ENCODE measurements at regions not wholly inside any gene's neighbourhood (a gene's known extent, or its start where the extent isn't known, plus 50 kb on each side); places are given as distances from the start of the nearest gene placed in this dataset.

GRCh38 chr12:107283652-107284051 is 190.3 kb upstream of the CRY1 start:
- no peak for DNase-seq

DNA sequence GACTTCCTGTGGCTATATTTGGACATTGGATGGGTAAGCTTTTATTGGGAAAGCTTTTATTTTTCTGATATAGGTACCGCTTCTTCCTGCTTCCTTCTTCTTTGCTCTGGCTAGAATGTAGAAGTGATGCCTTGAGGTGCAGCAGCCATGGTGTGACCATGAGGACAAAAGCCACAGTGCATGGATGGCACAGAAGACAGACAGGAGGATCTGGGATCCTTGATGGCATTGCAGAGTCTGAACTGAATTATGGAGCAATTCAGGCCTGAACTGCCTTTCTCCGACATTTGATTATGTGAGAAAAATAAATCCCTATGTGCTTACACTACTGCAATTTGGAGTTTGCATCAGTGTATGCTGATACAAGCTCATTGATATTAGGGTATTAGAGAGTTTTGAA is 191.3 kb upstream of the CRY1 start:
- DNase-seq = no peak

DNA sequence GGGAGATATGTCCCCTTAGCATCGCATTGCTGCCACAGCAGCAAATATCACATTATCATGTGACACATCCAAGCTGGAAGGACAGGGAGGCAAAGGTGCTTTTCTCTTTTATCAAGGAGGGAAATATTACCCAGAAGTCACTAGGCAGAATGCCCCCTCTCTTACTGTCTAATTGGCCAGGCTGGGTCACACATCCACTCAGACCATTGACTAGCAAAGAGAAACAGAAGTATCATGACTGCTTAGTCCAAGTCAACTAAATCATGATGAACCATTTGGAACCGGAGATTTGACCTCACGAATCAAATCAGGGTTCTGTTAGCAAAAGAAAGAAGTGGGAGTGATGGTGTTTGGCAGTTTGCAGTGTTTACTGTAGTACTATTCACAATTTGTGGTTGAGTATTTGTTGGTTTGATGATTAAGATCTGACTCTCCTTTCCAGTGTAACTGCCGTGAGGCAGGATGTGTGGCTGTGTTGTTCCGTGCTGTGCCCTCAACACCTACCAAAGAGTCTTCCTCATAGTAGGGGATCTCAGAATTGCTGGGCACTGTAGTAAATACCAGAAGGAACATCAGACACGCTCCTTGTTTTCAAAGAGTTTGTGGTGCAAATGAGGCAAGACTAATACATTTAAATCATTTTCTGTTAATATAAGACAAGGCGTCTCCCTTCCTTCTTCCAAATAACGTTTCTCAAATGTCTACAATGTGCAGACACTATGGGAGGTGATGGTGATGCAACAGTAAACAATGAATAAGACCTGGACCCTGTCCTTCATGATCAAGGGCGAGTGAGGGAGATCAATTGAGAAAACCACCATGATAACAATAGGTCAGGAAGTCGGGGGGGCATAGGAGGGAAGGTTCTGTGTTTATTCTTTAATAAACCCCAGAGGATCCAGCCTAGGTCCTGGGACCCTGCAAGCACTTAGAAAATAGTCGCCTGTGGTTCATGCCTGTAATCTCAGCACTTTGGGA is 194.4 kb upstream of the CRY1 start:
- no peak for DNase-seq

DNA sequence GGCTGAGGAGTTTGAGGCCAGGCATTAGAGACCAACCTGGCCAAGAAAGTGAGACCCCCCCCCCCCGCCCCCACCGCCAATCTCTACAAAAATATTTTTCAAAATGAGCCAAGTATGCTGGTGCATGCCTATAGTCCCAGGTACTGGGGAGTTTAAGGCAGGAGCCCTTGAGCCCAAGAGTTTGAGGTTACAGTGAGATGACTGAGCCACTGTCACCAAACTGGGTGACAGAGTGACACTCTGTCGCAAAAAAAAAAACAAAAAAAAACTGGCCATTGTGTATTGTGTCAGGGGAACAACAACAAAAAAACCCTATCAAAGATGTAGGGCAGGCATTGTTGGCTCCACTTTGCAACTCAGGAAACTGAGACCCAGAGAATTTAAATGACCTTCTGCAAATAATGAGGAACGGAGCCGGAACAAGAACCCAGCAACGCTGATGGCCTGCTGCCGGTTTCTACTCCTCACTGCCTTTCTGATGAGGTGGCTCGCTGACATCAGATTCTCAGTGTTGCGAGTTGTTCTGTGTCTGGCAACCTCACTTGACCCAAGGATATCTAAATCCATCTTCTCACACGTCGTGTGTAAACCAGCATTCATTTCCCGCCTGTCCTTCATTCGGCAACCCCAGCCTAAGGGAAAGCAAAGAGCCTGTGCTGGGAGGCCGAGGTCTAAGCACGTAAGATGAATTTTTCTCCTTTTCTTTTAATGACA is 195.2 kb upstream of the CRY1 start:
- no peak for DNase-seq

- no peak for DNase-seq
These were observed 197.7 kb upstream of the CRY1 start for GRCh38 chr12:107291018-107291417.

- DNase-seq = no peak
These were observed 203.3 kb upstream of the CRY1 start for GRCh38 chr12:107296681-107297089.

DNA sequence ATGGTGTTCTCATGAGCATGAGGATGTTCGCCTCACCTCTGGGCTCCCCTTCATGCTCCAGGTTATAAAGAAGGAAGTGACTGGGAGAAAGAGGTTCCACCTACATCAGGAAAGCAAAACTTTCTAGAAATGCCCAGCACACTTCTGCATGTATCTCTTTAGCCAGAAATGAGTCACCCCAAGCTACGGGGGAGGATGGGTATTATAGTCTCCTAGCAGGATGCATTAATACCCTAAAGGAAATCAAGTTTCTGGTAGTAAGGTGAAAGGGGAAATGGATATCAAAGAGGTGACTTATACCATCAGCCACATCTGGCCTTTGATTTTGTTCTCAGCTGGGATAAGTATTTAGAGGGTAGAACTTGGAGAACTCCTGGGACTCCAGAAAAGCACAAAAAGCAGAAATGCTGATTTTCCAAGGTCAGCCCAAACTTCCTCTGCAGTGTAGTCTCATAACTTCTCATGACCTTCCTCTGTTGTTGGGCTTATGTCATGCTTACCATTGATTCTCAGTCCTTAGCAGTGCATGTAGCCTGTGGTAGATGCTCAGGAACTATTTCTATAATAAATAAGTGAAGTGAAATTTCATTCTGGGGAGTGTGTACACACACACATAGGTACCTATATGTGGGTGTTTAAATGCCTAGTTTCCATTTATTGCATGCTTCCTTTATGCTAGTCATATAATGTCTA is 209.4 kb upstream of the CRY1 start:
- no peak for DNase-seq

DNA sequence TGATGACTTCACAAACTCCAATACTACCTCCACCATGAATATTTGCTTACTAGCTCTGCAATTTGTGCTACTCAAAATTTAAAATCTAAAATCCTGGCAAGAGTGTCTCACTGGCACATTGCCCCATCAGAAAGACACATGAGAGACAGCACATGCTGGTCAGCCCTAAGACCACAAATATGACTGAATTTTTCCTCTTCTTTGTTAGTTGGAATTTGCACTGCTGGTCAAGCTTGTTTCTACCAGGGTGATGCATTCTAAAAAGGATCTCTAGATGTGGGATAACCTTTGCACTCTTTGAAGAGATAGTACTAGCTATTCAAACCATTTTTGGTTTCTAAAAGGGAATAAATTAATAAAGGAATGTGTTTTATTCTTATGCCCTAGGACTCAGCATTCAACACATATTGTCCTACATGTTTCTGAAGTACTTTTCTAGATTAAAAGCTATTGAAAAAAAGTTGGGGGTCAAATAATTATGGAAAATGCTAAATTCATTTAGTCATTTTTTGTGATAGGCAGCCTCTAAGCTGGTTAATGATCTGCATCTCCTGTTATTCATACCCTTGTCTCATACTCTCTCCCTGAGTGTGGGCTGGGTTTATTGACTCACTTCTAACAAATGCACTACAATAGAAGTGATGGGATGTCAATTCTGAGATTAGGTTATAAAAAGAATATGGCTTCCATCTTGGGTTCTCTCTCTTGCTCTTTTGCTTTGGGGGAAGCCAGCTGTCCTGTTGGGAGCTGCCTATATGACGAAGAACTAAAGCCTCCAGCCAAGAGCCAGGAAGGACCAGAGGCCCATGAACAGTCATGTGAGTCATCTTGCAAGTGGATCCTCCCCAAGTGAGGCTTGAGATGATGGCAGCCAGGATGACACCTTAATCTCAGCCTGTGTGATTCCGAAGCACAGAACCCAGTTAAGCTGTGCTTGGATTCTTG is 211.5 kb upstream of the CRY1 start:
- no peak for DNase-seq

GRCh38 chr12:107306141-107306659 is 212.9 kb upstream of the CRY1 start:
- DNase-seq = no peak

DNA sequence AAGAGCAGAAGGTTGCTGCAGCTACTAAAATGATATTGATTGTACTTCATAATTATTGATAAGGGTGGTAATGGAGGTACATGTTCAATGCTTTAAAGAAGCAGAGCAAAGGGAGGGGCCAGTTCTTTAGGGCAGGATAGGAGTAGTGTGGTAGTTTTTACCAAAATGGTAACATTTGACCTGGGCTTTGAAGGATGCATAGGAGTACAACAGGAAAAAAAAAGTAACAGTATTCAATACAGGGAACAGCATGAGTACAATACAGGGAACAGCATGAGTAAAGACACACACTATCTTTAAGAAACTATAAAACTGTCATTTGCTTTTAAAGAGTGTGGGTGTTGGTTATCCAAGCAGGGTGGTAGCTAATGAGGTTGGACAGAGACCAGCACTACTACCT is 215.0 kb upstream of the CRY1 start:
- no peak for DNase-seq

- no peak for DNase-seq
These were observed 215.7 kb upstream of the CRY1 start for GRCh38 chr12:107309020-107309419.

GRCh38 chr12:107310621-107311020 is 217.3 kb upstream of the CRY1 start:
- no peak for DNase-seq

DNA sequence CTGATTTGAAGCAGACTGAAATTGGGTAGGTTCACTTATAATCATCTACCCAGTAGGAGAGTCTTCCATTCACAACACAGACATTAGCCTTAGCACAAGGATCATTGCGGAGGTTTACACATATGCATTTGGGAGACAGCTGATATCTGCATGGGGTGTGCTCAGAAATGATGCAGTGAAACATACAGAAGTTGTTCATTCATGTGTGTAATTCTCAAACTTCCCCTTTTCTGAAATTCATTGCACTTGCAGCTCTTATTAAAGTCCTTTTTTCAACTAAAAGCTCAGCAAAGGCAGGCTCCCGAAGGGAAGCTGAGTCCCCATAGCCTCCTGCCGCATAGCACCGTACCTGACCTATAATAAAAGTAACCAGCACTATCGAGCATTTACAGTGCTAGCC is 218.3 kb upstream of the CRY1 start:
- DNase-seq = no peak

GRCh38 chr12:107317751-107318555 is 224.6 kb upstream of the CRY1 start:
- peak; percentile 41 for DNase-seq

DNA sequence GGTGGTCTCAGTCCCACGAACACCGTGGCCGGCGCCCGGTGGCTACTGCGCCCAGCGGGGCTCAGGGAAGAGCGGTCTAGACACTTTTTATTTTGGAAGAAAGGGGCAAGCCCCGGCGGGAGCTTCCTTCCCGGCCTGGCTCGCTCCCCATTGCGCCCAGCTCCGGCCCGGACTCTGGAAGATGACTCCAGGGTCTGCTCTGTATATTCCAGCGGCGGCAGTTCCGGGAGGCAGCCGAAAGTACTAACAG is 225.1 kb upstream of the CRY1 start:
- DNase-seq = no peak

GRCh38 chr12:107318806-107319532 is 225.6 kb upstream of the CRY1 start:
- DNase-seq = no peak

DNA sequence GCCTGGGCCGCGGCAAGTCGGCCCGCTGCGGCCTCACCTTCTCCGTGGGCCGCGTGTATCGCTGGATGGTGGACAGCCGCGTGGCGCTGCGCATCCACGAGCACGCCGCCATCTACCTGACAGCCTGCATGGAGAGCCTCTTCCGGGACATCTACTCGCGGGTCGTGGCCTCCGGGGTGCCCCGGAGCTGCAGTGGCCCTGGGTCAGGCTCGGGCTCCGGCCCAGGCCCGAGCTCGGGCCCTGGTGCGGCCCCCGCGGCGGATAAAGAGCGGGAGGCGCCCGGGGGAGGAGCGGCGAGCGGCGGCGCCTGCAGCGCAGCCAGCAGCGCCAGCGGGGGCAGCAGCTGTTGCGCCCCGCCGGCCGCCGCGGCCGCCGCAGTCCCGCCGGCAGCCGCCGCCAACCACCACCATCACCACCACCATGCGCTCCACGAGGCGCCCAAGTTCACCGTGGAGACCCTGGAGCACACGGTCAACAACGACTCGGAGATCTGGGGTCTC is 226.2 kb upstream of the CRY1 start:
- no peak for DNase-seq

DNA sequence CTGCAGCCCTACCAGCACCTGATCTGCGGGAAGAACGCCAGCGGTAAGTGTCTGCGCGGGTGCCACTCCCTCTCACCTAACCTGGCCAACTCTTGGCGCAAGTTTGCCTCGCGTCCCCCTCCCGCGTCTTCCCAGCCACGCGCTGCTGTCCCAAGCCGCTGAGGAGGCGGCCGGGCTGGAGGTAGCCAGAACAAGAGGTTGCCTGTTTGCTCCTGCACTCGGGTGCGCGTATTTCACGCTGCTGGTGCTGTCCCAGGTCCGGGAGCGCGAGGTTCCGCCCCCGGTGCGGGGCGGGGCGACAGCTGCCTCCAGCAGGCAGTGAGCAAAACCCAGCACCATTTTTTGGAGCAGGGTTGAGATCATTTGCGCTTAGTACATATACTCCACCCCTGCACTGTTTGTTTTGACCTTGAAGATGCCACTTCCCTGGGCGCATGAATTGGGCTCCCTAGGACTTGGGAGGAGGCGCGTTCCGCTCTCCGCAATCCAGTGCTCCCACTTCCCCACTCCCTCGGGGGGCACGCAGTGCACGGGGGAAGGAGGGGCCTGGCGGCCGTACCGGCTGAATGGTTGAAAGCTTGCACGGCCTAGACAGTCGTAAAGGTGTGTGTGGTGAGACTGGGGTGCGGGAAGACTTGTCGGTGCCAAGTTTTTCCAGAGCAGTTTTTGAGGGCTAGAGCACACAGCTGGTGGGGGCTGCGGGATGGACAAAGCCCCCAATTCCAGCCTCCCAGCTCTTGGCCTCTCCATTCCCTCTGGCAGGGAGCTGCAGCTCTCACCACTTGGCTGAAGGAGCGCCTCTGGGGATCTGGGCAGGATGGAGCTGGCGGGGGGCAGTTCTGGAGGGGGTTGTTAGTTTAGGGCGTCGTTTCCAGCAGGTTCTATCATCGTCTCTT is 226.9 kb upstream of the CRY1 start:
- DNase-seq = no peak
